Tibial nerve (tissue), 4 donors: ENCODE measurements at regions not wholly inside any gene's neighbourhood (a gene's known extent, or its start where the extent isn't known, plus 50 kb on each side); places are given as distances from the start of the nearest gene placed in this dataset.

Experiments used
- DNase-seq, 2 donors: peaks; one replicate each; pipeline ENCODE4 v3.0.0-alpha.2; 2019; ENCODE audit warnings: low spot score in 2 of 2
- H3K27ac ChIP-seq, 4 donors: fragments of 200-600 bp; sonication (generic) in 3 of 4; one replicate each; pipeline ENCODE4 v1.5.1; 2017 to 2019; ENCODE audit warnings: mild to moderate bottlenecking in 1 of 4
- H3K27me3 ChIP-seq, 2 donors: fragments of 200-600 bp; sonication (generic) in 1 of 2; one replicate each; pipeline versions ENCODE4 v1.5.1 to v1.6.0; 2017 to 2019
- H3K36me3 ChIP-seq, 3 donors: fragments of 200-600 bp; sonication (generic); one replicate each; pipeline ENCODE4 v1.5.1; 2018 to 2019
- H3K4me1 ChIP-seq, 4 donors: fragments of 200-600 bp; sonication (generic) in 3 of 4; one replicate each; pipeline ENCODE4 v1.5.1; 2017 to 2019
- H3K4me3 ChIP-seq, 4 donors: fragments of 200-600 bp; sonication (generic) in 3 of 4; one replicate each; pipeline ENCODE4 v1.5.1; 2017 to 2019; ENCODE audit warnings: mild to moderate bottlenecking in 1 of 4, moderate library complexity in 1 of 4
- H3K9me3 ChIP-seq, 4 donors: fragments of 200-600 bp; sonication (generic) in 3 of 4; one replicate each; pipeline ENCODE4 v1.5.1; 2017 to 2019
- CTCF ChIP-seq, 5 experiments: fragments of 200-600 bp in 3 of 5; fragments of 450-650 bp in 2 of 5; sonication (generic) in 3 of 5; IDR thresholded peaks; one replicate each; pipeline ENCODE4 v1.5.1; 2016 to 2019; ENCODE audit warnings: antibody characterized with exemption in 5 of 5, mild to moderate bottlenecking in 3 of 5, moderate library complexity in 2 of 5
- EP300 ChIP-seq, 2 donors: sonication (generic); formaldehyde crosslinking; IDR thresholded peaks; one replicate each; pipeline ENCODE4 v1.6.1; 2017; ENCODE audit warnings: antibody characterized with exemption in 2 of 2, mild to moderate bottlenecking in 1 of 2
- POLR2A ChIP-seq, 2 donors: fragments of 450-650 bp; IDR thresholded peaks; one replicate each; pipeline ENCODE4 v1.6.1; 2017; ENCODE audit warnings: antibody characterized with exemption in 2 of 2, mild to moderate bottlenecking in 2 of 2, moderate library complexity in 2 of 2
- WGBS, 2 donors: methylation state at CpG; one replicate each; pipeline ENCODE4 v1.1.5; 2018; 5-methylcytosine and 5-hydroxymethylcytosine counted together

DNA sequence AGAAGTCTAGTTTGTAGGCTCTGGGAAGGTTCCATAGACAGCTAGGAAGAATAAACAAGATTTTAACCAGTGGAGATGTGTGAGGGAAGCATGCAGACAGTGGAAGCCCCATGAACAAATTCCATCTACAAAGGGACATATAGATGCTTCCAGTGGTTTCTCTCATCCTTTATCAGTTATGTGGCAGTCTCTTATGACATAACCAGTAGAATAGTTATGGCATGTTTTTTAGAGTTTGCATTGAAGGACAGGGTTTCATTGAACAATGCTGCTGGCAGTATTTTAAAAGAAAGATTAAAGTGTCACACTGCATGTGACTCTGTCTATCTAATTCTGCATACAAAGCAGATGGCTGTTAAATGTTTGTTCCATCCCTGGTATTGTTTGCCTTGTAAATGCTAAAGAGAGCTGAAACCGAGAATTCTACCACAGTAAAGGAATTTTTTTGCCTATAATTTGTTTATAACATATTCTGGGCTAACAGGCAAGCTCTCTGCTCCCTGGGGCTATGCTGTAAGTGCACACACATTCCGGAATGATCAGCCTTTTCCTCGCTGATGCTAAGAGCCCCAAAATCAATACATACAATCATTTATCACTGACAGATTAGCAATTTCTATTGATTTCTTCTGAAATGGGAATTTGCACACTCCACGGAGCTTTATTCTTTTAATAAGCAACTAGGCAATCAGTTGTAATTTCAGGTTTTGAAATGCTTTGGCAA lies 76.8 kb upstream of the PELI1 start:
- Histone ChIP-seq H3K36me3 (no peaks in the 10 kb centered on the region), H3K9me3 (no peaks in the 10 kb centered on the region), H3K4me1 (peaks cover 0 to 22% (median 7%) of the 10 kb centered on the region in 4 donors), H3K27me3 (no peaks in the 10 kb centered on the region), H3K27ac (no peak overlapping the region), H3K4me3 (no peak overlapping the region)
- 54 to 57% methylated on average over 4 of the region's 4 CpGs for WGBS, 2 donors
- no peak for DNase-seq
- no peak for TF ChIP-seq CTCF (IDR thresholded peaks at IDR 0.05)
- TF ChIP-seq POLR2A (IDR thresholded peaks at IDR 0.05): no peak
- no peak for TF ChIP-seq EP300 (IDR thresholded peaks at IDR 0.05)

- peaks cover 0 to 22% (median 7%) of the 10 kb centered on the region in 4 donors for H3K4me1 ChIP-seq
- no peak for DNase-seq
- WGBS, 2 donors: 88 to 96% methylated on average over 2 of the region's 2 CpGs
- H3K27me3 ChIP-seq: no peaks in the 10 kb centered on the region
- no peaks in the 10 kb centered on the region for H3K36me3 ChIP-seq
- TF ChIP-seq CTCF (IDR thresholded peaks at IDR 0.05) (no peak), EP300 (IDR thresholded peaks at IDR 0.05) (no peak), POLR2A (IDR thresholded peaks at IDR 0.05) (no peak)
- no peak overlapping the region for H3K4me3 ChIP-seq
- H3K9me3 ChIP-seq: no peaks in the 10 kb centered on the region
- H3K27ac ChIP-seq: no peak overlapping the region
Measured at GRCh38 chr2:64221935-64222334, 77.7 kb upstream of the PELI1 start.

DNA sequence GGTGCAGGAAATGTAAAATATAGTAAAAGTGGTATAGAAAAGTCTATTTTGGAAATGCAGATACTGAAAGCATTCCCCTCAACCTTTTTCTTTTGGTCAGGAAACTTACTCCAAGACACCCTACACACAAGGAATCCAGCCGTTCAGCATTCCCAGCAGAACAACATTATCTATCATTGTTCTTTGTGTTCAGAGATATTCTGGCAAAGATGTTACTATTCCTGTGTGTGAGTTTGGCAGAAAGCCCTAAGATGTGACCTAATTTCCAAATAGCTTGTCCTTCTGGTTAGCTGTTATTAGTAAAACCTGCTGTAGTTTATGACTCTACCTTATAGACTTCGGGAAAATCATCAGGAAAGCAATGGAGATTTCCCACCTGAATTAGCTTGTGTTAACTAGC lies 78.1 kb upstream of the PELI1 start:
- DNase-seq: peak in 1 of 2 donors; percentile 28
- Histone ChIP-seq H3K27me3 (no peaks in the 10 kb centered on the region), H3K4me3 (no peak overlapping the region), H3K4me1 (peaks cover 0 to 24% (median 8%) of the 10 kb centered on the region in 4 donors), H3K27ac (no peak overlapping the region), H3K9me3 (no peaks in the 10 kb centered on the region), H3K36me3 (no peaks in the 10 kb centered on the region)
- WGBS, 2 donors: 36 to 37% methylated on average over 2 of the region's 2 CpGs
- no peak for TF ChIP-seq CTCF (IDR thresholded peaks at IDR 0.05)
- no peak for TF ChIP-seq EP300 (IDR thresholded peaks at IDR 0.05)
- no peak for TF ChIP-seq POLR2A (IDR thresholded peaks at IDR 0.05)

- no peak for TF ChIP-seq EP300 (IDR thresholded peaks at IDR 0.05)
- no peak for TF ChIP-seq POLR2A (IDR thresholded peaks at IDR 0.05)
- no peak for TF ChIP-seq CTCF (IDR thresholded peaks at IDR 0.05)
- DNase-seq: no peak
- Histone ChIP-seq H3K27me3 (no peaks in the 10 kb centered on the region), H3K4me3 (no peak overlapping the region), H3K9me3 (no peaks in the 10 kb centered on the region), H3K4me1 (peaks cover 0 to 30% (median 11%) of the 10 kb centered on the region in 4 donors), H3K36me3 (no peaks in the 10 kb centered on the region), H3K27ac (no peak overlapping the region)
- WGBS, 2 donors: 62 to 75% methylated on average over 3 of the region's 3 CpGs
Measured at GRCh38 chr2:64223055-64223454, 78.8 kb upstream of the PELI1 start.

DNA sequence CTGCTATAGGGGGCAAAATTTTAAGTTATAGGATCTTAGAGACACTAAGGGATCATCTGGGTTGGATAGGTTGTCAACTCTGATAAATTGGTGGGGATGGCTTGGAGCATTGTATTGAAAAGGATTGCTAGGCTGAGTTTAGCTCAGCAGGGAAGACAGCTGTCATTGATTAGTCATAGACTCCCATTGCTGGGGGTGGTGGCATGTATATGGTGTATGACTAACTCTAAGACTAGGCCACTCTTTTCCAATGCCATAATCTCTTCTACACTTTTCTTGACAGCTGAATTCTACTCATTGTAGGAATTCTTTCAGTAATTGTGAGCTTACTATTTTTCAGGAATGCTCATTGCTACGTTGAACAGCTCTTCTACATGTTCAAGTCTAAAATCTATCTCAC lies 81.3 kb upstream of the PELI1 start:
- H3K4me1 ChIP-seq: peaks cover 0 to 39% (median 11%) of the 10 kb centered on the region in 4 donors
- 87 to 91% methylated on average over 1 of the region's 1 CpG for WGBS, 2 donors

More for the DNA sequence above, 81.3 kb upstream of the PELI1 start:
- TF ChIP-seq POLR2A (IDR thresholded peaks at IDR 0.05) (no peak), EP300 (IDR thresholded peaks at IDR 0.05) (no peak), CTCF (IDR thresholded peaks at IDR 0.05) (no peak)
- Histone ChIP-seq H3K9me3 (no peaks in the 10 kb centered on the region), H3K27me3 (no peaks in the 10 kb centered on the region), H3K36me3 (no peaks in the 10 kb centered on the region), H3K4me3 (no peak overlapping the region), H3K27ac (no peak overlapping the region)
- DNase-seq: no peak
